Body of pancreas (tissue), 4 donors: ENCODE measurements at regions not wholly inside any gene's neighbourhood (a gene's known extent, or its start where the extent isn't known, plus 50 kb on each side); places are given as distances from the start of the nearest gene placed in this dataset.

Experiments used
- POLR2A ChIP-seq, 3 donors: fragments of 450-650 bp; IDR thresholded peaks; one replicate each; pipeline ENCODE4 v1.6.1; 2016; ENCODE audit warnings: antibody characterized with exemption in 3 of 3, mild to moderate bottlenecking in 2 of 3
- TF ChIP-seq, protein P1 (sequence below), 7 experiments: fragments of 450-650 bp in 4 of 7; fragments of 200-600 bp in 3 of 7; sonication (generic) in 3 of 7; IDR thresholded peaks; one replicate each; pipeline ENCODE4 v1.5.1; 2016 to 2019; ENCODE audit warnings: antibody characterized with exemption in 7 of 7

DNA sequence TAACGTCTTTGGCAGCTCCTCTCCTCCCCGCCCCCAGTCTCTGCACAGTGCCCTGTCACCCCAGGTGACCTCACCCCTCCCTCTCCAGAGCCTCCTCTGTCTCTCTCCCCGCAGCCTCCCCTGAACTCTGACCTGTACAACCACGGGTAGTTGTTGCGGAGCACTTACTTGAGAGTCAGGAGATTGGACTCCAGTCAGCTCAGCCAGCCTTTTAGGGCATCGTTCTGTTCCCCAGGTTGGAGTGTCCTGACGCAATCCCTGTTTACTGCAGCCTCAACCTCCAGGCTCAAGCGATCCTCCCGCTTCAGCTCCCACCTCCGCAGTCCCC is 177.7 kb downstream of the UACA start:
- TF ChIP-seq, protein P1, sequence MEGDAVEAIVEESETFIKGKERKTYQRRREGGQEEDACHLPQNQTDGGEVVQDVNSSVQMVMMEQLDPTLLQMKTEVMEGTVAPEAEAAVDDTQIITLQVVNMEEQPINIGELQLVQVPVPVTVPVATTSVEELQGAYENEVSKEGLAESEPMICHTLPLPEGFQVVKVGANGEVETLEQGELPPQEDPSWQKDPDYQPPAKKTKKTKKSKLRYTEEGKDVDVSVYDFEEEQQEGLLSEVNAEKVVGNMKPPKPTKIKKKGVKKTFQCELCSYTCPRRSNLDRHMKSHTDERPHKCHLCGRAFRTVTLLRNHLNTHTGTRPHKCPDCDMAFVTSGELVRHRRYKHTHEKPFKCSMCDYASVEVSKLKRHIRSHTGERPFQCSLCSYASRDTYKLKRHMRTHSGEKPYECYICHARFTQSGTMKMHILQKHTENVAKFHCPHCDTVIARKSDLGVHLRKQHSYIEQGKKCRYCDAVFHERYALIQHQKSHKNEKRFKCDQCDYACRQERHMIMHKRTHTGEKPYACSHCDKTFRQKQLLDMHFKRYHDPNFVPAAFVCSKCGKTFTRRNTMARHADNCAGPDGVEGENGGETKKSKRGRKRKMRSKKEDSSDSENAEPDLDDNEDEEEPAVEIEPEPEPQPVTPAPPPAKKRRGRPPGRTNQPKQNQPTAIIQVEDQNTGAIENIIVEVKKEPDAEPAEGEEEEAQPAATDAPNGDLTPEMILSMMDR (IDR thresholded peaks at IDR 0.05), result no peak
- no peak for TF ChIP-seq POLR2A (IDR thresholded peaks at IDR 0.05)
